HG02938 (cell line): ENCODE measurements at regions not wholly inside any gene's neighbourhood (a gene's known extent, or its start where the extent isn't known, plus 50 kb on each side); places are given as distances from the start of the nearest gene placed in this dataset.

Experiments
- ATAC-seq: cut with Tn5 transposase; IDR thresholded peaks from one replicate; pipeline ENCODE4 v1.9.1; 2021; ENCODE audit warnings: mild to moderate bottlenecking, moderate library complexity; ENCODE audit not compliant: unreplicated experiment

DNA sequence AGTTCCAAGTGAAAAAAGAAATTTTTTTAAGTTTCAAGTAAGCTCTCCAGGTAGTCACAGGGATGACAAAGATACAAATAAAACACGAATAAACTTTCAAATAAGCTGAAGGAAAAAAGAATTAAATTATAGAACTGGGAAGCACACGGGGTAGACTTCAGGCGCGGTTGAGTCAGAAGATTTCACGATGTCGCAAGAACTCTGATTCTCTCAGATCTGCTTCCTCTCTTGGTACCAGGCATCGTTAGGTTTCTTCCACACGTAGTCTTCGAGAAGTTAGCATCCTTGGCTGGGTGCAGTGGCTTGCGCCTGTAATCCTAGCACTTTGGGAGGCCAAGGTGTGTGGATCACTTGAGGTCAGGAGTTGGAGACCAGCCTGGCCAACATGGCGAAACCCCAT lies 784.1 kb upstream of the RBFOX1 start:
- ATAC-seq, result no peak

GRCh38 chr16:6547131-6547530 lies 785.5 kb upstream of the RBFOX1 start:
- ATAC-seq, result no peak

GRCh38 chr16:6545329-6545728 lies 787.3 kb upstream of the RBFOX1 start:
- no peak for ATAC-seq

- ATAC-seq, result no peak
Observed at GRCh38 chr16:6541267-6541666, 791.4 kb upstream of the RBFOX1 start.

DNA sequence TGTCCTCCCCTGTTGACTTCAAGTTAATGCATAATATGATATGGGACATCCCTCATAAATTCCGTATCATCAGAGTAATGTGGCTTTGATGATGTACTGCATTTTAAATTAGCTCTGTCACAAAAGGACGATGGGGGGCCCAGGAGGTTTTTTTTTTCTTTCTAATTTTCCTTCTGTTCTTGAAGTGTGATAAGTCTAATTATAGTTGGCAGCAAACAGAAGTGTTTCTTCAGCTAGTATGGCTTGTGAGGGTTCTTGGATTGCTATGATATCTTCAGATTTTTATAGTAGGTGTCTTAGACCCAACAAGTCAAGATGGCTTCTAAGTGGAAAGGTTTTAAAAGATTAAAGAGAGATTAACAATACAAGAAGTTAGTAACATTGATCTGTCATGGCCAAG lies 796.2 kb upstream of the RBFOX1 start:
- ATAC-seq, result no peak

GRCh38 chr16:6531067-6531466 lies 801.6 kb upstream of the RBFOX1 start:
- ATAC-seq, result no peak

- no peak for ATAC-seq
Observed at GRCh38 chr16:6528217-6528616, 804.4 kb upstream of the RBFOX1 start.

DNA sequence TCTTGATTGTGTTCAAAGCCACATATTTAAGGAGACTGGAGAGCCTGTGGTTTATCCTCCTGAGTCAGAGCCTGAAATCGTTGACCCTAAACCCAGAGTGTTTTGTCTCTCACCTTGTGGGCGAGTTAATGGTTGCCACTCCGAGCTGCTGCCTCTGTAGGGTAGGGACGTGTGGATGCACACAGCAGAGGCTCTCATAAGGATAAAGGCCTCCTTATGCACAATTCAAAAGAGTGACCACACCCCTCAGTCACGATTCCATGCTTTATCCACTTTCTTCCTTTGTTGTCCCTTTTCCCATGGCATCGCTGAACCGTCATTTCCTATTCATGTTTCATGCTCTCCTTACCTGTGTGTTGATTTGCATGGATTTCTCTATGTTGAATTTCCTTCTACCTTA lies 805.0 kb upstream of the RBFOX1 start:
- ATAC-seq, result no peak

DNA sequence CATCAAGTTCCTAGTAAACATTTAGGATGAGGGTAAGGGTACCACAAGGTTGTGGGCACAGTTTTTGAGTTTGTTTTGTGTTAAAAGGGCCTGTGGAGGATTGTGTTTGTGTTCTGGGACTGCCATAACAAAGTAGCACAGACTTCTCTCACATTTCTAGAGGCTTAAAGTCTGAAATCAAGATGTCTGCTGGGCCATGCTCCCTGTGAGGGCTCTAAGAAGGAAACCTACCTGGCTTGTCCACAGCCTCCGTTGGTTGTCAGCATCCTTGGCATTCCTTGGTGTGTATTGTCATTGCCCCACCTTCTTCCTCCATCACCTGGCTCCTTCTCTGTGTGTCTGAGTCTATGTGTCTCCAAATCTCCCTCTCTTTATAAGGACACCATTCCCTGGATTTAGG lies 808.1 kb upstream of the RBFOX1 start:
- ATAC-seq, result no peak

DNA sequence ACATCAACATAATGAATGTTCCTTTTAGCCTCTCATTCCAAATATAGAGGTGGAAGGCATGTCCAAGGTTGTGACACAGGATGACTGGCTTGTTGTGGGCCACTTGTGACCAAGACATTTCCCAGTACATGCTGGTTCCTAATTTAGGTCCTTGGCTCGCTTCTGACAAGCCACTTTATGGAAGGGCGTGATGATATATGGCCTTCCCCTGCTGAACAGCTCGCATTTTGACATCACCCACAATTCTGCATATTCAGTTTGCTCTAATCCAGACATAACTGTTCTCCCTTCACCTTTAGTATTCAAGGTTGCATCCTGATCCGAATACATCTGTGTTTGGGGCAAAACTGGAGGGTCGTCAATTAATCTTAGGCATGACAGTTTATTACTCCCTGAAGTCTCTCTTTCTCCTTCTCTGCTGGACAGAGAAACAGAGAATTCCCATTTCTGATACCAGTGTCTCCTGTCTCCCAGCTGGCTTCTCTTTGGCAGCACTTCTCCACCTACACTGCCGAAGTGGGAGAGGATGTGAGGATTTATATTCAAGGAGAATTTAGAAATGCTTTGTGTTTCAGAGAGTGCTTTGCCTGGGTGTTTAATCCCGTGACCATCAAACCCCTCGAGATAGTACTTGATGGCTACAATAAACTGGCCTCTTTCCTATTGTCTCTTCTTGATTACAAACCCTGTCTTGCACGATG lies 815.5 kb upstream of the RBFOX1 start:
- ATAC-seq, result no peak

- ATAC-seq, result no peak
Observed at GRCh38 chr16:6512512-6512911, 820.1 kb upstream of the RBFOX1 start.

DNA sequence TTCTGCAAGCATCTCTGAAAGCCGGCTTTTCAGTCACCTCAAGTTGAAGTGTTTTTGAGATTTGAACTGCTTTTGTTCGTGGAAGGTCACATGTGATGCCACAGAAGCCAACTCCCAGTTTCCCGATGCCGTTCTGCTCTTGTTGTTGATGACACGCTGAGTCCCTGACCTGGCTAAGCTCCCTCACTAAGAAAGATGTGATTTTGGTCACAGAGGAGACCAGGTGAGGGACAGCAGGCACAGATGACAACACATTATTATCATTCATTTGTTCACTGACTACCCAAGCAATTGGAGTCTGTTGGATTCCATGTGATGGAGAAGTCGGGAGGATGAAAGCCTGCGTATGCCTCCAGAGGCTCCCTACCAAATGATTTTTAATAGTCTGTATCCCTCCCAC lies 822.4 kb upstream of the RBFOX1 start:
- ATAC-seq, result no peak

DNA sequence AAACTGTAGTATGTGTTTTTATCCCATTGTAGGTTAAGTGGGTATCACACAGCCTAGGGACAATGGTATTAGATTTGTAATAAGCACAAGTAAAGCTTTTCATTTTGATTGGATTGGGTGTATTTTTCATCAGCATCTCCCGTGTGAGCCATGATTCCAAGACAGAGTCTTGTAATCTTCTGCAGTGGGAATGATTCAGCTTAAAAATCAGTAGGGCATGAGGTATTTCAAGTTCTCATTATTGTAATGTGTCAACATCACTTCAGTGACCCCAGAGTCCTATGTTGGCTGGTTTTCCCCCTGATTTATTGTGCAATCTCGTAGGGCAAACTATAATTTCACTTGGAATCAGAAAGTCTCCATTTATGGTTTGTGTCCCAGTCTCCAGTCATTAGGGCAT lies 833.2 kb upstream of the RBFOX1 start:
- no peak for ATAC-seq

- no peak for ATAC-seq
Observed at GRCh38 chr16:6498858-6499257, 833.8 kb upstream of the RBFOX1 start.

DNA sequence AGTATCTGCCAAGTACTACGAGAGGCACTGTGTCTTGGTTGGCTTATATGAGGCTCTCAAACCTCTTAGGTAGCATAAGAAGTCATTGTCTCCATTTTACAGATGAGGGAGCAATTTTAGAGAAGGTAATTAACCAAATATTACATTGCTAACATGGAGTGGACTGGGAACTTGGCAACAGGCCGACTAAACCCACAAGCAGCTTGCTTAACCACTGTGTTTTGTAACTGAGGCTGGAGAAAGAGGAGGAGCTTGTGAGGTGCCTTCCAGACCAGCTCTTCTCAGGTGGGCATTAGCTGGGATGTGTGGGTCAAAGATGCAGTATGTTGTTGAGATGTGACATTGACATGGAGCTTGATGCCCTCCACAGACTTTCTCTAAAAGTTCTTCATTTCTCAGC lies 835.6 kb upstream of the RBFOX1 start:
- no peak for ATAC-seq

DNA sequence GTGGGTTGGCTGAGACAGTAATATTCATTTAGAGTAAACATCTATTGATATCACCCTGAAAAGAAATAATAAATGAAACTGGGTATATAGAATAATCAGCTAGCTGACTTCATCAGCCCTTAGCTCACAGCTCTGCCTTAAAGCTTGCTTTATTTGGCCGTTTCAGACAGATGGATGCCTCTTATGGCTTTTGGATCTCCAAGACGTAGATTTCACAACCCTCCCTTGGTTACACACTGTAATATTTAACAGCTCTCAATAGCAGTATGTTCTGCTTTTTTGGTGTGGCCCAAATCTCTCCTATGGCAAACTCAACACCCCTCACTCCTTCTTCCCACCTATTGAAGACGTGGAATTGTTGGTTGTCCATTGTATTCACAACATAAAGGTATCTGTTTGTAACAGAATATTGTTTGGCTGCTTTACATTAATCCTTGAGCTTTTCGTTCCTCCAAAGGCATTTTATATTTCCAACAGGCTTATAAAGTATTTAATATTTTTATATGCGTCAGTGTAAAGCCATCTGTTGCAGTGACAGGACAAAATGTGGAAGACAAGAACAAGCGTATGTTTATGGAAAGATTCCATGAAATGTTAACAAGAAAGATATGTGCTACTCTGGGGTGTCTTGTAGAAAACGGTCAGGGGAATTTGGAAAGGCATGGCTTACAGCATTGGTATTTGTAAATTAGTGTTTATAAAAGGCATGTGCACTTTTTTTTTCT lies 837.0 kb upstream of the RBFOX1 start:
- no peak for ATAC-seq

DNA sequence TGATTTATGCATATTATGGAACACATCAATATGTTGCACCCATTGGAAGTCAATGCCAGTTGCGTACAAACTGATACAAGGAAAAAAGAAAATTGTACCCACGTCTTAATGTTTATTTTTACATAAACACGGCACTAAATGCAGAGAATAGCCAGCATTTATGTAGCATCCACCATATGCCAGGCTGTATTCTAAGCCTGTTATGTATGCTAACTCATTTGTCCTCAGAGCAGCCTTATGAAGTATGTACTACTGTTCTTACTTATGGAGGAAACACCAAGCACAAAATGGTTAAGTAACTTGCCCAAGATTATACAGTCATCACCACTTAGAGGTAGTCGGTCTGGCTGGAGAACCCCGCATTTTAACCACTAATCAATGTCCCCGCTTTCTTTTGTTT lies 837.9 kb upstream of the RBFOX1 start:
- no peak for ATAC-seq

DNA sequence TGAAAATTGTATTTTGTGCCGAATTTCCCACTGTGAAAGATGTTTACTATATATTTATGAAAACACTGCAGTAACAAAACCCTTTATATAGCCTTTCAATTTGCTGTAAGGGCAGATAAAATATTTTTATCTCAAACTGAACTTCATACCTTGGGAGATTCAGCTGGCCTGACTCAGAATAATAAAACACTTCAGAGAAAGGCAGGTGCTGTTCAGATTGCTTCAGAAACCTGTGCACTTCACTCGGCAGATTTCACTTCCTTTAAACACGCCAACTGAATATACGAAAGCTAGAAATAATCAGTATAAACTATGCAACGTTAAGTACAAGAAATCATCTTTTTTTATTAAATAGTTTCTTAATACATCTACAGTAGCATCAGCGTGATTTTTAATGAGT lies 839.1 kb upstream of the RBFOX1 start:
- no peak for ATAC-seq

GRCh38 chr16:6492742-6493141 lies 839.9 kb upstream of the RBFOX1 start:
- no peak for ATAC-seq

DNA sequence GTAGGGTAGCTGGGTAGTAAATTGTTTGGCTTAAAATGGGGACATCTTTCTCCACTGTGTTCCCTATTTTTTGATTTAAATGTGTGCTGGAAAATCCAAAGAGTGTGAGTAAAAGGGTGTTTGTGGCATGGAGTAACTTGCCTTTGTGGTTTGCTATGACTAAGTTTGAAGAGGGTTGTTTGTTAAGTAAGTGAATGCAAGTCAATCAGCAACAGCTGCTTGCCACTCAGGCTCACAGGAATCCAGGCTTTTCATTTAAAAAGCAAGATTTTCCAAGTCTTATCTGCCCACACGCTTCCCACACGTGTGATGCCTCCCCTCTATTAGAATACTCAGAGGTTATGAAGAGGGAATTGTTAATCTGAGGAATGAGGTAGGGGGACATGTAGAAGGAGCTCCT lies 847.7 kb upstream of the RBFOX1 start:
- no peak for ATAC-seq

DNA sequence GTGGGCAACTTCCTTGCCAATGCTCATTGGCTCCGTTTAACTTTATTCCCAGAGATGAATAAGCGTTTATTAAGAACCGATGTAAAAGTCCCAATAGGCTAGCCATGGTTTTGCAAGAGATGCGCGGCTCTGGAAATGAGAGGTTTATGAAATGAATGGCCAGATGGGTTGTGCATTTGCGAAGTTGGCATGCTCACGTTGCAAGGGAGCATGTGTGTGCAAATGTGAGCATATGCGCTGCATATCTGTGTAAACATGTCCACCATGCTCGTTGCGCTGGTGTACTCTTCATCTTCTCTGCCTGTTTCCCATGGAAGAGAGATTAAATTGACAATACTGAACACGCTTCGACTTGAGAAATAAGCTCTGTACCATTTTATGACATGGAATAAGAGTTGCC lies 848.6 kb upstream of the RBFOX1 start:
- no peak for ATAC-seq

DNA sequence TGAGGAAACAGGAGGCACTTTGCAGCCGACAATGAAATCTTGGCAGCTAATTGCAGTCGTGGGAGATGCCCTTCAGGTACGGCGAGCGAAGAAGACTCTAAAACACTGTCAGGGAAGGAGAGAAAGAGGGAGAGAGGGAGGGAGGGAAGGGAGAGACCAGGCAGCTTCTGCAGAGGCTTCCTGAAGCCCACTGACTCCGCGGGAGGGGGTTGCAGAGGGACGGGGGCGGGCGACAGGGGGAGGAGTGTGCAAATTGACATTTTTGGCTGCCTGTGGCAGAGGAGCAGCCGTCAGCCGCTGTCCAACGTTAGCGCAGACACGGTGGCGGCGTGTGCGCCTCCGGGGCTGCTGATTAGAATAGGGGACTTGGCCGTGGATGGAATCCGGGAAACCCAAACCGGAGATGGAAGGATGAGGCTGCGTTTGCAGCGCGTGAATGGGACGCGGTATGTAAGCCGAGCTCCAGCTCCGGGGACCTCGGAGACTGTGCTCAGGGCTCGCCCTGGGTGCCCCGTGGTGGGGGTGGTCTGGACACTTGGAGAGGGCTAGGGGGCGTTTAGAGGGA lies 849.1 kb upstream of the RBFOX1 start:
- no peak for ATAC-seq
